ENCODE measurements at regions not wholly inside any gene's neighbourhood (a gene's known extent, or its start where the extent isn't known, plus 50 kb on each side); places are given as distances from the start of the nearest gene placed in this dataset.

GRCh38 chr11:103792981-103793468, 243.4 kb upstream of the DDI1 start:
- H3K4me2 ChIP-seq (ENCODE audit: low read length): no peak overlapping the region
- no TSS peak for BruUV-seq (replicated peaks)
- no peak for DNase-seq (ENCODE audit: low spot score)
- intact Hi-C loops (cut with micrococcal nuclease; ENCODE audit: unreplicated experiment): no loop called here
- H3K36me3 ChIP-seq (ENCODE audit: insufficient read depth, low read length): no peaks in the 10 kb centered on the region
- no peaks in the 10 kb centered on the region for H4K20me1 ChIP-seq (ENCODE audit: insufficient read depth, low read length)
- no peaks in the 10 kb centered on the region for H3K4me1 ChIP-seq (ENCODE audit: insufficient read depth, low read length, poor library complexity, severe bottlenecking)
- no peak overlapping the region for H3K4me3 ChIP-seq (ENCODE audit: low read depth, low read length, poor library complexity, severe bottlenecking)
- no peak overlapping the region for H3K27ac ChIP-seq (ENCODE audit: low read depth, low read length, poor library complexity, severe bottlenecking)
- 0 out of 2 replicates have a peak, but pooled peaks cover 5% of the 10 kb centered on the region for H3K9me3 ChIP-seq (ENCODE audit: low read length)
- H3K79me2 ChIP-seq (ENCODE audit: insufficient read depth, low read depth, low read length): no peaks in the 10 kb centered on the region
- TF ChIP-seq, protein P1, sequence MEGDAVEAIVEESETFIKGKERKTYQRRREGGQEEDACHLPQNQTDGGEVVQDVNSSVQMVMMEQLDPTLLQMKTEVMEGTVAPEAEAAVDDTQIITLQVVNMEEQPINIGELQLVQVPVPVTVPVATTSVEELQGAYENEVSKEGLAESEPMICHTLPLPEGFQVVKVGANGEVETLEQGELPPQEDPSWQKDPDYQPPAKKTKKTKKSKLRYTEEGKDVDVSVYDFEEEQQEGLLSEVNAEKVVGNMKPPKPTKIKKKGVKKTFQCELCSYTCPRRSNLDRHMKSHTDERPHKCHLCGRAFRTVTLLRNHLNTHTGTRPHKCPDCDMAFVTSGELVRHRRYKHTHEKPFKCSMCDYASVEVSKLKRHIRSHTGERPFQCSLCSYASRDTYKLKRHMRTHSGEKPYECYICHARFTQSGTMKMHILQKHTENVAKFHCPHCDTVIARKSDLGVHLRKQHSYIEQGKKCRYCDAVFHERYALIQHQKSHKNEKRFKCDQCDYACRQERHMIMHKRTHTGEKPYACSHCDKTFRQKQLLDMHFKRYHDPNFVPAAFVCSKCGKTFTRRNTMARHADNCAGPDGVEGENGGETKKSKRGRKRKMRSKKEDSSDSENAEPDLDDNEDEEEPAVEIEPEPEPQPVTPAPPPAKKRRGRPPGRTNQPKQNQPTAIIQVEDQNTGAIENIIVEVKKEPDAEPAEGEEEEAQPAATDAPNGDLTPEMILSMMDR (conservative IDR thresholded peaks at IDR 0.05; ENCODE audit: low read length): no peak
- no peak for TF ChIP-seq EZH2phosphoT487 (IDR thresholded peaks at IDR 0.05; ENCODE audit: borderline replicate concordance, low read depth, low read length)
- ChIA-PET POLR2A (interaction anchor here (0.5 kb wide), 1 partner anchor 84 kb away, joined by 3 read pairs; no protein-coding TSS in a partner anchor), CTCF (ENCODE audit: unreplicated experiment) (no interaction called here)
- H2AFZ ChIP-seq (ENCODE audit: low read length): no peak overlapping the region
- no peaks in the 10 kb centered on the region for H3K9me2 ChIP-seq (ENCODE audit: insufficient read depth, low read length)

DNA sequence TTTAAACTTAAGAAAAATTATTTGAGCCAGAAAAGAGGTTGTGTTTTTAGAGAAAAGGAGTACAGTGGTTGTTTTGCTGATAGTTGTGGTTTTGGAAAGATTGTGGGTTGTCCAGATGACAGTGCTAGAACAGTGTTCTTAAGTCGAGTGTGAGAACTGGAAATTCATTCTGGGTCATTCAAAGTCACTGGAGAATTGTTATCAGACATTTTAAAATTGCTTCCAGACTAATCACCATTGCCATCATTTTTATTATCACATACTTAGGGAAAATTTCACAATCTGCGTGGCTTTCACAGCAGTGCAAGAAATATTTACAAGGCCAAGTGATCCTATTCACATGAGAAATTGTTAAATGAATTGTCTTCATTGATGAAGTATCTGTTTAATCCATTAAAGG, 242.2 kb upstream of the DDI1 start:
- Histone ChIP-seq H2AFZ (ENCODE audit: low read length) (no peak overlapping the region), H3K4me3 (ENCODE audit: low read depth, low read length, poor library complexity, severe bottlenecking) (no peak overlapping the region), H3K36me3 (ENCODE audit: insufficient read depth, low read length) (no peaks in the 10 kb centered on the region), H3K9me3 (ENCODE audit: low read length) (0 out of 2 replicates have a peak, but pooled peaks cover 5% of the 10 kb centered on the region), H3K9me2 (ENCODE audit: insufficient read depth, low read length) (no peaks in the 10 kb centered on the region), H3K4me2 (ENCODE audit: low read length) (no peak overlapping the region), H4K20me1 (ENCODE audit: insufficient read depth, low read length) (no peaks in the 10 kb centered on the region), H3K79me2 (ENCODE audit: insufficient read depth, low read depth, low read length) (no peaks in the 10 kb centered on the region), H3K27ac (ENCODE audit: low read depth, low read length, poor library complexity, severe bottlenecking) (no peak overlapping the region), H3K4me1 (ENCODE audit: insufficient read depth, low read length, poor library complexity, severe bottlenecking) (no peaks in the 10 kb centered on the region)
- ChIA-PET POLR2A (no interaction called here), CTCF (ENCODE audit: unreplicated experiment) (interaction anchor here (0.6 kb wide), 1 partner anchor 297 kb away, joined by 3 read pairs; no protein-coding TSS in a partner anchor)
- intact Hi-C loops (cut with micrococcal nuclease; ENCODE audit: unreplicated experiment): no loop called here
- no TSS peak for BruUV-seq (replicated peaks)
- no peak for DNase-seq (ENCODE audit: low spot score)
- TF ChIP-seq EZH2phosphoT487 (IDR thresholded peaks at IDR 0.05; ENCODE audit: borderline replicate concordance, low read depth, low read length): no peak
- TF ChIP-seq, protein P1 (conservative IDR thresholded peaks at IDR 0.05; ENCODE audit: low read length): no peak

- Histone ChIP-seq H3K4me2 (ENCODE audit: low read length) (no peak overlapping the region), H3K9me3 (ENCODE audit: low read length) (no peaks in the 10 kb centered on the region), H4K20me1 (ENCODE audit: insufficient read depth, low read length) (no peaks in the 10 kb centered on the region), H3K4me3 (ENCODE audit: low read depth, low read length, poor library complexity, severe bottlenecking) (no peak overlapping the region), H3K4me1 (ENCODE audit: insufficient read depth, low read length, poor library complexity, severe bottlenecking) (no peaks in the 10 kb centered on the region), H3K27ac (ENCODE audit: low read depth, low read length, poor library complexity, severe bottlenecking) (no peak overlapping the region), H3K9me2 (ENCODE audit: insufficient read depth, low read length) (no peaks in the 10 kb centered on the region), H2AFZ (ENCODE audit: low read length) (no peak overlapping the region), H3K36me3 (ENCODE audit: insufficient read depth, low read length) (no peaks in the 10 kb centered on the region), H3K79me2 (ENCODE audit: insufficient read depth, low read depth, low read length) (no peaks in the 10 kb centered on the region)
- TF ChIP-seq EZH2phosphoT487 (IDR thresholded peaks at IDR 0.05; ENCODE audit: borderline replicate concordance, low read depth, low read length): no peak
- TF ChIP-seq, protein P1 (conservative IDR thresholded peaks at IDR 0.05; ENCODE audit: low read length): no peak
- ChIA-PET POLR2A (interaction anchor here (0.5 to 1.1 kb wide), 5 partner anchors 10 to 123 kb away, joined by 3 to 4 read pairs (median 3); no protein-coding TSS in a partner anchor), CTCF (ENCODE audit: unreplicated experiment) (interaction anchor here (0.5 kb wide), 1 partner anchor 341 kb away, joined by 3 read pairs; no protein-coding TSS in a partner anchor)
- intact Hi-C loops (cut with micrococcal nuclease; ENCODE audit: unreplicated experiment): no loop called here
- BruUV-seq (replicated peaks): no TSS peak
- no peak for DNase-seq (ENCODE audit: low spot score)
These were observed 238.4 kb upstream of the DDI1 start for GRCh38 chr11:103798026-103798425.

Measured in OCI-LY7 (cell line).